GM19025 (cell line): ENCODE measurements at regions not wholly inside any gene's neighbourhood (a gene's known extent, or its start where the extent isn't known, plus 50 kb on each side); places are given as distances from the start of the nearest gene placed in this dataset.

Experiments used
- ATAC-seq: cut with Tn5 transposase; IDR thresholded peaks from one replicate; pipeline ENCODE4 v1.9.1; 2021; ENCODE audit warnings: mild to moderate bottlenecking, low read depth, moderate library complexity; ENCODE audit not compliant: unreplicated experiment

GRCh38 chr1:198929111-198929604 is 290.3 kb downstream of the PTPRC start:
- no peak for ATAC-seq

GRCh38 chr1:198929961-198930599 is 291.2 kb downstream of the PTPRC start:
- peak; percentile 42 for ATAC-seq

GRCh38 chr1:198932351-198932991 is 293.6 kb downstream of the PTPRC start:
- ATAC-seq = no peak

- ATAC-seq = no peak
These were observed 294.8 kb downstream of the PTPRC start for GRCh38 chr1:198933515-198934222.

GRCh38 chr1:198934426-198934825 is 295.6 kb downstream of the PTPRC start:
- ATAC-seq = no peak

GRCh38 chr1:198934901-198935305 is 296.1 kb downstream of the PTPRC start:
- ATAC-seq = no peak

GRCh38 chr1:198935306-198935921 is 296.6 kb downstream of the PTPRC start:
- peak; percentile 43 for ATAC-seq

- no peak for ATAC-seq
These were observed 297.7 kb downstream of the PTPRC start for GRCh38 chr1:198936371-198937083.

GRCh38 chr1:198937231-198938031 is 298.6 kb downstream of the PTPRC start:
- ATAC-seq = peak; percentile 91

- no peak for ATAC-seq
These were observed 300.4 kb downstream of the PTPRC start for GRCh38 chr1:198939286-198939685.

- ATAC-seq = no peak
These were observed 301.1 kb downstream of the PTPRC start for GRCh38 chr1:198939956-198940355.

GRCh38 chr1:198942466-198942865 is 303.6 kb downstream of the PTPRC start:
- ATAC-seq = no peak

- no peak for ATAC-seq
These were observed 304.8 kb downstream of the PTPRC start for GRCh38 chr1:198943484-198944187.

GRCh38 chr1:198947456-198947855 is 308.6 kb downstream of the PTPRC start:
- no peak for ATAC-seq

- no peak for ATAC-seq
These were observed 310.2 kb downstream of the PTPRC start for GRCh38 chr1:198948895-198949659.

GRCh38 chr1:198950036-198950435 is 311.2 kb downstream of the PTPRC start:
- ATAC-seq = no peak

- ATAC-seq = no peak
These were observed 316.2 kb downstream of the PTPRC start for GRCh38 chr1:198955085-198955484.

GRCh38 chr1:198957044-198957443 is 318.2 kb downstream of the PTPRC start:
- ATAC-seq = no peak
